ENCODE measurements at regions not wholly inside any gene's neighbourhood (a gene's known extent, or its start where the extent isn't known, plus 50 kb on each side); places are given as distances from the start of the nearest gene placed in this dataset.

DNA sequence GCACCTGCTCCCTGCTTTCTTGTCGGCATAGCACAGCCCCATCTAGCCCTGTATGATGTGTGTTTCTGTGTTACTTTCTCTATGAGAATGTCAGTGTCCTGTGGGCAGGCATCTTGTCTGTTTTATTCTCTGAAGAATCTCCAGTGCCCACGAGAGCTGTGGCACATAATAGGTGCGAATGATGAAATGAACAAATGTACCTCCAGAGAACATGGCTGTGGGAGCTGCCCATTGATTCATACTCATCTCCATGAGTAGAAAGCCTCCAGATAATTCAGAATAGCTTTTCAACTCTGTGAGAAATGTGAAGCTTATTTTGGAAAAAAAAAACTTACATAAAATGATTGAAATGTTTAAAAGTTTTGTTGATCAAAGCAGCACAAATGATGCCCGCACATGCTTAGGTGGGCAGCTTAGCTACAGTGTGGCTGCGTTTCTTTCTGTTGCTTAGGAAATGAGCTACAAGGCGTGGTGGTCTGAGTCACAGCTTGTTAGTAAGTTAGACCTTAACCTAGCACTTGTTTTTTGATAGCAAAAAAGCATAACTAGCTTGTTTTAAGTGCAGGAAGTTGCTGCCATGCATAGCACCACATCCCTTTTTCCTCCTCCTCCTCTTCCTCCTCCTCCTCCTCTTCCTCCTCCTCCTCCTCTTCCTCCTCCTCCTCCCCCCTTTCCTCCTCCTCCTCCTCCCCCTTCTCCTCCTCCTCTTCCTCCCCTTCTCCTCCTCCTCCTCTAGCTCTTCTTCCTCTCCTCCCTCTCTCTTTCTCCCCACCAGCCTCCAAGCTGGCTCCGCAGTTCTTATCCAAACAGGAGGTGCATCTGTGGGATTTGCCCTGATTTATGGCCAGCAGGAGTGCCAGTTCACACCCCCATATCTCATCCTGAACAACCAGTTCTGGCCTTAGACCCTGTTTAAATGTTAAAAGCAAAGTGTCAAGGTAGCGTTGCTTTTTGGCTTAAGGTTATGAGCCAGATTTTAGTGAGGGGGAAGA, 221.5 kb downstream of the IRF8 start:
- no peak for DNase-seq (ENCODE audit: low spot score)

DNA sequence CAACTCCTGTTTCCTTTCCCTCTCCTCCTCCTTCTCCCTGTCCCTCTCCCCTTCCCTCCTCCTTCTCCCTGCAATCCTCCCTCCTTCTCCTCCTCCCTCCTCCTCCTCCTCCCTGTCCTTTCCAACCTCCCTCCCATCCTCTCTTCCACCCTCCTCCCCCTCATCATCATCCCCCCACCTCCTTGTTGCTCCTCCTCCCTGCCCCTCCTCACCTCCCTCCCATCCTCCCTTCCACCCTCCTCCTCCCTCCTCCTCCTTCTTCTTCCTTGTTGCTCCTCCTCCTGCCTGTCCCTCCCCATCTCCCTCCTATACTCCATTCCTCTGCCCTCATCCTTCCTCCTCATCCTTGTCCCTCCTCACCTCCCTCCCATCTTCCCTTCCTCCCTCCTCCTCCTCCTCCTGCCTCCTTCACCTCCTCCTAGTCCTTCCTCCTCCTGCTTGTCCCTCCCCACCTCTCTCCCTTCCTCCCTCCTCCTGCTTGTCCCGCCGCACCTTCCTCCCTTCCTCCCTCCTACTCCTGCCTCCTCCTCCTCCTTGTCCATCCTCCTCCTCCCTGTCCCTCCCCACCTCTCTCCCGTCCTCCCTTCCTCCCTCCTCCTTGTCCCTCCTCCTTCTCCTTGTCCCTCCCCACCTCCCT, 222.5 kb downstream of the IRF8 start:
- DNase-seq (ENCODE audit: low spot score): no peak

DNA sequence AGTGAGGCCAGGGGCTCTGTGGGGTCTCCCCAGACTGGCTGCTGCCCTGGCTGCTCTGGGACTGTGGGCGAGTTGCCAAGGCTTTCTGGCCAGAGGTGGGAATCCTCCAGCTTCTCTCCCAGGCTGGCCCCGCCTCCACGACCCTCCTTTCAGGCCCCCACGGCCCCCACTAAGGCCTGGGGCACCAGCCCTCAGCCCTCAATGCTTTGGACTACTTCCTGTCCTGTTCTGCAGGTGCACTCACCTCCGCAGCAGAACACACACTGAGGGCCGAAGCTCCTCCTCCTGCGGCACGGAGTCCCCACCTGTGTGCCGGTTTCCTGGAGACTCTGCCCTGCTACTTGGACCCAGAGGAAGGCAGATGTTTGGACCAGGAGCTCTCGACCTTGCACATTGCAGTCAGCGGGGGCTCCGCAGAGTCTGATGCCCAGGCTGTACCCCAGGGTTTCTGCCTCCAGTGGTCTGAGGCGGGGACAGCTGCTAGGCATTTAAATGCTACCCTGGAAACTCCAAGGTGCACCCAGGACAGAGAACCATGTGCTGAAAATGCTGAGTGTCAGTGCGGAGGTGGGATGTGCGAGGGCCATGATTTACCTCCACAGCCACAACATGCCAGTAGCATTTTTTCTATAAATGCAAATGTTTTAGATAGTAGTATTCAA, 223.8 kb downstream of the IRF8 start:
- no peak for DNase-seq (ENCODE audit: low spot score)

DNA sequence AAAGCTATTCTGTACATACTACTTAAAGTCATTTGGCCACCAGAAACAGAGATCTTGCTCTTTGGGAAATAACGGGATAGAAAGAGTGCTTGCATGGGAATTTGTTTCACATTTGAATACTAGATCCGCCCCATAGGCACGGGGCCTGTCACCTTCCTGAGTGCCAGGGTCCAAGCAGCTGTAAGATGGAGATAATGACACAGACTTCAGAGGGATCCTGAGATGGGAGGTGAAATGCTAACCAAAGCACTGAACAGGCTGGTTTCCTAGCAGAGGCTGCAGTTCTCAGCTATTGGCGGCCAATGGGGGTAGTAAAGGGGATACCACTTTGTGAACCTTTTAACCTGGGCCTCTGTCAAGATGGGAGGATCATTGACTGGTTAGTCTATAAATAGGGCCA, 225.4 kb downstream of the IRF8 start:
- no peak for DNase-seq (ENCODE audit: low spot score)

DNA sequence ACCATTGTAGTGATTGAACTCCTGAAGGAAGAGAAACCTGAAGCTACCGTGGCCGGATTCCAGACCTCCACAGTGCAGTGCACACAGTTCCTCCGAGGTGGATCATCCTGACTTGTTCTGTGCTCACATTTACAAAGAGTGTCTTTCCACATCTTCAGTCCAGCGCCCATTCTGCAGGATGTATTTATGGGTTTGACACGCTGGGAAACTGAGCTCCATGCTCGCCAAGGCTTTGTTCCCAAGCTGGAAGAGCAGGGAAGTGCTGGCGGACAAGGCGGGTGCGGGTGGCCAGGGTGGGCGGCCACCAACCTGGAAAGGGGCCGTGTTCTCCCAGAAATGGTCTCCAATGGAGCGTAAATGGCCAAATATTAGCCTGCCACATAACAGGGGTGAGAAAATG, 227.9 kb downstream of the IRF8 start:
- no peak for DNase-seq (ENCODE audit: low spot score)

DNA sequence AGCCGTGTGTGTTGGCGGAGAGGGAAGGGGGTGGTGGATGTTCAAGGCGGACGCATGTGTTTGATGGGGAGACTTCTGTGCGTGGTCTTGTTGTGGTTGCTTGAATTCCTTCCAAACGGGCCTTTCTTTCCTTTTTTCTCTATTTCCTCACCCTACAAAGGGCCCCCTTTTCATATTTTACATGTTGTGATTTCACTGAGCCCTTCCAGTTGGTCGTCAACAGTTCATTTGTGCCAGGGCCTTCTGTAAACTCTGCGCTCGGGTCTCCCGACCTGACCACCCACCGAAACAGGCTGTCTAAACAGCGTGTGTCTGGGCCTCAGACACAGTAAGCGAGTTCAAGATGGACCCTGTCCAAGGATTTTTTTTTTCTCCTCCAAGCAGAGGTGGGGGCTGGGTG, 228.4 kb downstream of the IRF8 start:
- DNase-seq (ENCODE audit: low spot score): no peak

DNA sequence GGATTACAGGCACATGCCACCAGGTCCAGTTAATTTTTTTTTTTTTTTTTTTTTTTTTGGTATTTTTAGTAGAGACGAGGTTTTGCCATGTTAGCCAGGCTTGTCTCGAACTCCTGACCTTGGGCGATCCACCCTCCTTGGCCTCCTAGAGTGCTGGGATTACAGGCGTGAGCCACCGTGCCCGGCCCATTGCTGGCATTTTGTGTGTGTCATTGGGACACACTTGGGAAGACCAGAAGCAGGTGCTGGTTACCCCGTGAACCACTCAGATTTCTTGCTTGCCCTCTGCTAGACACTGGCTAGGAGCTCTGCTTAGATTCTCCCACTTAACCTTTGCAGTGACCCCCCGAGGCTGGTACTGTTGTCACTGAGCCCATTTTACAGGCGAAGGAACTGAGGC, 229.3 kb downstream of the IRF8 start:
- no peak for DNase-seq (ENCODE audit: low spot score)

DNA sequence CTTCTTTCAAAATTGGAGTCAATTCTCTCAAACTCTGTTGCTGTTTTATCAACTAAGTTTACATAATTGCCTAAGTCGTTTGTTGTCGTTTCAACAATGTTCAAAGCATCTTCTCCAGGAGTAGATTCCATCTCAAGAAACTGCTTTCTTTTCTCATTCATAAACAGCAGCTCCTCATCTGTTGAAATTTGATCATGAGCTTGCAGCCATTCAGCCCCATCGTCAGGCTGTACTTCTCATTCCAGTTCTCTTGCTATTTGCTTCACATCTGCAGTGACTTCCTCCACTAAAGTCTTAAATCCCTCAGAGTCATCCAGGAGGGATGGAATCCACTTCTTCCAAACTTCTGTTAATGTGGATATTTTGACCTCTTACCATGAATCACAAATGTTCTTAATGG, 230.6 kb downstream of the IRF8 start:
- DNase-seq (ENCODE audit: low spot score): no peak

DNA sequence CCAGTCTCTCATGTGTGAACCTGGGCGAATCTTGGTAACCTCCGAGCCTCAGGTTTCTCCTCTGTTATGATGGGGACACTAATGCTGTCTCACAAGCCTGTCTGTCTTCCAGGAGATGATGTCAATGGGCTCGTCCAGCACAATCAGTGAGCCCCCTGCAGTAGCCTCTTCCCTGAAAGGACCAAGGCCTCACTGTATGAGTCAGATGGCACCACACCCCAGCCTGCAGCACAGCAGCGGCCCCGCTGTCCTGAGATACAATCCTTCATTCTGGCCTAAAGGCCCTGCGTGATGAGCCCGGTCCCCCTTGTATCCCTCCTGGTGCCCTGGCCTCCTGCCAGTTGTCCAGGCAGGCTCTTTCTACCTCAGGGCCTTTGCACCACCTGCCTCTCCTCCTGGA, 234.4 kb downstream of the IRF8 start:
- DNase-seq (ENCODE audit: low spot score): no peak

DNA sequence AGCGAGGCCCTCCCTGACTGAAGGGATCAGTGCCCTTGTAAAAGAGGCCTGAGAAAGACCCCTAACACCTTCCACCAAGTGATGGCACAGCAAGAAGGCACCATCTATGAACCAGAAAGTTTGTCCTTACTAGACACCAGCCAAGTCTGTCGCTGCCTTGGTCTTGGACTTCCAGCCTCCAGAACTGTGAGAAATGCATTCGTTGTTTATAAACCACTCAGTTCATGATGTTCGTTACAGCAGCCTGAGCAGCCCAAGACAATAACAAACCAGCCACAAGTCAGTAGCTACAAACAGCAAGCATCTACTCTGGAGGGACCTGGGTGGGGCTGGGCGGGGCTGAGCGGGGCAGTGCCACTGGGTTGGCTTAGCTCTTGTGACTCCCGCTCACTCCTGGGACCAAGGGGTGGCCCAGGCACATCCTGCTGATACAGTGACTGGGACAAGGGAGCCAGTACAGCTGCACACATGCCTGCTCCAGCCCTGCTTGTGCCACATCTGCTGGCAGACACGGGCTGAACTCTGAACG, 234.9 kb downstream of the IRF8 start:
- DNase-seq (ENCODE audit: low spot score): no peak

DNA sequence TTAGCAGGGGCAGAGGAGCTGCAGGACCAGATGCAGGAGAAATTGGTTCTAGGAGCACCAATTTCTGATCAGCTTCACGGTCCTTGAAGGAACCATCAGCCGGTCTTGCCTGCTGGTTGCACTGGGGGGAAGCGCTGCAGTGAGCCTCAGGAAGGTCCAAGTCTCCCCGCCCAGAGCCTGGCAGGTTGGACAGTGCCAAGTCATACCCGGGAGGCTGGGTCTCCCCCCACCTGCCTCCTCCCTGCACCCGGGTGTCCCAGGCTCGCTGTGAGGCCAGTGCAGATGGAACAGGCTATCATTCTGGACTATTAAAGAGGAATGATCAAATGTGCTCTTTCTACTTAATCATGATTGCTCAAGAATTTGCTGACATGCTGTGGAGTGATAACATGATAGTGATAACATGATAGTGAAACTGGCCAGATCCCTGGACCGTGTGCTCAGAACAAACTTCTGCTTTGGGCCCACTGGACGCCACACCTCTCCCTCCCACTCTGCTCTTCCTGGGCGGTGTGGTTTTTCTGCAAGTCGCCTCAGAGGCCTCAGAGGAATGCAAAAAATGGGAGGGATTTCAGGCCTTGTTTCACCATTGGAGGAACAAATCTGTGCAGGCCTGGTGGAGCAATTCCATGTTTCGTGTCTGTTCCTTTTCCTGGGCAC, 236.0 kb downstream of the IRF8 start:
- DNase-seq (ENCODE audit: low spot score): no peak

DNA sequence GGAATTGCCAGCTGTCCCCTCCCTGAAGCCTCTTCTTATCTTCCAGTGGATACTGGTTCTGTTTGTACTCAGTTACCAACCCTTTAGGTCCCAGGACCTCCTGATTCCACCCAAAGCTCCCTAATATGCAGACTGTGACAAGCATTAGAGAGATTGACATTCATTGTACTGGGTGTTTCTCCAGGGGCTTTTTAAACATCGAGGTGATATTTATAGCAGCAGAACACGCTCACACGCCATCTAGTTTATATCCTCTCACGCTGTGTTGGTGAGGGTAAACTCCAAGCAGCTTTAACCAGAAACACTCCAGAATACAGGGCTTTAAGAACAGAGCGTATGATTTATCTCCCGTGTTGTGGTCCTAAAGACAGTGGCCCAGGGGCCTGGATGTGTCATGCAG, 238.4 kb downstream of the IRF8 start:
- no peak for DNase-seq (ENCODE audit: low spot score)

DNA sequence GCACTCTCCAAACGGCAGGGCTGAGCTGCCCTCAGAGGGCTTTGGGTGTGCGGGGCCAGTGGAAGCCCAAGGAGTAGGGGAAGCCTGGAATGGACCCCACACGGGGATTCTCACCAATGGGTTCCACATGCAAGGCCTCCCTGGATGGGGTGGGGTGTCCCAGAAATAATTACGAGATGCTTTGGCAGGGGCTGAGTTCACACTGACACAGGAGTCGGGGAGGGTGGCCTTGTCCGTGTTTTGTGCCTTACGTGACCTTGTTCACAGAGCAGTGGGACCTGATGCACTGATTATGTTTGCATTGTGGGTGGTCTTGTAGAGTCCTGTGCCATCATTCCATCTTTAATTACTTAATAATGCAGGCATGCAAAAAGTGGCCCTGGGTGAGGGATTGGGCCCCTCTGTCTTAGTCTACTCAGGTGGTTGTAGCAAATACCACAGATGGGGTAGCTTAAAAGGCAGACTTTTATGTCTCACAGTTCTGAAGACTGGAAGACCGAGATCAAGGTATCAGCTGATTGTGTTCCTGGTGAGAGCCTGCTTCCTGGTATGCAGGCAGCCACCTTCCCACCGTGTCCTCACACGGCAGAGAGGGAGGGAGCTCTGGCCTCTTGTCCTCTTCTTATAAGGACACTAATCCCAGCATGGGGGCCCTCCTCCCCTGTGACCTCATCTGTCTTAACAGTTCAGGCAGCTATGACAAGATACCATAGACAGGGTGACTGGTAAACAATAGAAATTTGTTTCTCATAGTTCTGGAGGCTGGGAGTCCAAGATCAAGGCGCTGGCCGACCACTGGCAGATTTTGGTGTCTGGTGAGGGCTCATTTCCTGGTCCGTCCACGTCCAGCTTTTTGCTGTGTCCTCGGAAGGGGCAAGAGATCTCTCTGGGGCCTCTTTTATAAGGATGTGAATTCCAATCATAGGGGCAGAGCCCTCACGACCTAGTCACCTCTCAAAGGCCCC, 239.4 kb downstream of the IRF8 start:
- DNase-seq (ENCODE audit: low spot score): no peak

DNA sequence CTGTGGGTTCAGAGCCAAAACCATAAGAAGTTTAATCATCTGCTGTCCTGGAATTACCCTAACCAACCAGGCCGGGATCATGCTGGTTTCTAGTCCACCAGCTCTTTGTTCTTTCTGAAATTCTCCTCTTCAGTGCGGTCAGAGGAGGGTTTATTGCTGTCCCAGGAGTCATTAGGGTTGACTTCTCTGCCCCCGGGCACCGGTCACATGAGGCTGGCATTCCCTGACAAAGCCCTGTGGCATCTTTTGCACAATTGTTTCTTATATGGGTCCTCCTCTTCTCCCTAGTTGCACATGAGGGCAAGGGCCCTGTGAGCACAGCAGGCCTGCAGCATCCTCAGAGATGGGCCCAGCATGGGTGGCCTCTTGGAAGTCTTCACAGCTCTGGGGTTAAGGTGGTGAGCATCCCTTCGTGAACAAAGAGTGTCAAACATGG, 243.9 kb downstream of the IRF8 start:
- no peak for DNase-seq (ENCODE audit: low spot score)

DNA sequence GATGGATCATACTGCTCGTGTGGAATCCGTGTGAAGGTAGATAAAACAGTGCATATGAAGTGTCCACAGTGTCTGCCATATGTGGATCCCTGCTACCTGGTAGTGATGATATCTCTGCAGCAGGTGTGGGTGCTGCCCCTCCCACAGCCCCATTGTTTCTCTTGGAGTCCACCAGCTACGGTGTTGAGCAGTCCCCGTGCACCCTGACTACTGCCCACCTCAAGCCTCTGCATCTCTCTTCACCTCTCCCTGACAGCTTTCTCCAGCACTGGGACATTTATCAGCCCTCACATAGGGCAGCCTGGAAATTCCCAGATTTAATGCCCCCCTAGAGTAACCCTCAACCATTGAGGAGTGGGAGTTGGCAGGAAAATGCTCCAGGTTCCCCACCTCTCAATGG, 244.7 kb downstream of the IRF8 start:
- no peak for DNase-seq (ENCODE audit: low spot score)

DNA sequence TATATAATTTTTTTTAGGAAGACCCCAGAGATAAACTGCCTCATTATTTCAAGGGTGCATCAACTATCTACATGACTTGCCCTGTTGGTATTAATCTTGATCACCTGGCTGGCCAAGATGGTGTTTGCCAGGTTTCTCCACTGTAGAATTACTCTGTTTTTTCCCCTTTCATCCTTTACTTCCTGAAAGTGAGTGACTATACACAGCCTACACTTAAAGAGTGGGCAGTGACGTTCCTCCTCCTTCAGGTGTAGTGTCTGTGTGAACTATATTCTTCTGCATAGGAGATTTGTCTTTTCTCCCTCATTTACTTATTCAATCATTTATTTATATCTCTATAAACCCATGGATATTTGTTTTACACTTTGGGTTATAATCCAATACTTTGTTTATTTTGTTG, 246.7 kb downstream of the IRF8 start:
- no peak for DNase-seq (ENCODE audit: low spot score)

DNA sequence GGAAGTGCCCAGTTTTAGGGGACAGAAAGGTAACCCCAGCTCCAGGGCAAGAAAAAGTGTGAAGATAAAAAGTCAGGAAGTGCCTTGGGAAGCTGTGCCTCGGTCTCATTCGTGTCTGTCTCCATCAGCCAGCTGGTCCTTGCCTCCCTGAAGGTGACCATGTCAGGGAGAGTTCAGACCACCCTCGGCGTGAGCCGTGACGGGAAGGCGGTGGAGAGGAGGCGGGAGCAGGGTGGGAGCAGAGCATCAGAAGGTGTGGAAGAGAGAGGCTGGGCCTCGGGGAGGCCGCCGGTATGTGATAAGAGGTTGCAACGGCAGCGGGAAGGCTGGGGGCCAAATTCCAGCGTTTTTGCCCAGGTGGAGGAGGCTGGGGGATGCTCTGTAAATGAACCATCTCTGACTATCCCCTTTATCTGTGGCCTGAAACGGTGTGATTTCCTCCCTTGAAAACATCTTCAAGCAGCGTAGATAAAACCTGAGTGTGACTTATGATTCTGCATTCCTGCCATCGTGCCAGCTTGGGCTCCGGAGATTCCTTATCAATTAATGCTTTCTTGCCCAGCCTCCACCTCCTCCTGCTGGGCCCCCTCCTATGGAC, 251.8 kb downstream of the IRF8 start:
- no peak for DNase-seq (ENCODE audit: low spot score)

DNA sequence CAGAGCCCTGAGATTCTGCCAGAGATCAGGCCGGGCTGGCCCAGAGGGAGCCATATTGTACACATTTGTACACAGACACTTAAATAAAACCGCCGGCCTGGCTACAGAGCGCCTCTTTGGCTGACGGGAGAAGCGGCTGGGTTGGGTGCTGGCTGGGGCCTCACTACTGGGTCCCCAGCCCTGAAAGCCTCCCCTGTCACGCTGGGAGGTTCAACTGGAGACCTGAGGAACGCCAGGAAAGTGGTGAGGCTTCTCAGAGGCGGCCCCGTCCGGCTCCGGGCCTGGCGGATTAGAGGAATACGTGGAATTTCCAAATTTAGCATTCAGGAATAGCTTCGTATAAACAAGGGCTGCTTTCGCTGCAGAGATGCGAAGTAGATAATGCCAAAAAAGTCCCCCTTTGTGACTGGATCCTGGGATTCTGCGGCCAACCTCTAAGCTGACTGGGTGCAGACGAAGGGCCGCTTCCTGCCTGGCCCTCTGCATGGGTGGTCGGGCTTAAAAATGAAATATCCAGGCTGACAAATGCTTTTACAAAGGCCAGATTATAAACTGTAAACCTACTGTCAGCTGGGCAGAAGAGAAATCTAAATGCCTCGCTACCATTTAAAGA, 252.4 kb downstream of the IRF8 start:
- DNase-seq (ENCODE audit: low spot score): no peak

DNA sequence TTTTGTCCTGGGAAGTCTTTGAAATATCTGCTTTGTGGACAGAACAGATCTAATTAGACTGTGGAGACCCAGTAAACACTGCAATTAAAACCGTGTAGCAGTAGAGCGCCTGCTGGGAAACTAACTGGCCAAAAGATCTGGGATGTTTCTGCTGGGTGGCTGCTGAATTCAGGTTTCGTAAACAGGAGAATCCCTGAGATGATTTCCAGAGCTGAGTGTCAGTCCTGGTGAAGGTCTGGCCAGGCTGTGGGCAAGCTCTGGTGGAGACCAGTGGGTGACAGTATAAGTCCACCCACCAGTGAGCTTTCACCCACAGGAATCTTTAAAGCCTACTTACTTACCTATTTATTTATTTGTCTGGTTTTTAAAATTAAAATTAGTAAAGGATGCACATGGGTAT, 257.2 kb downstream of the IRF8 start:
- DNase-seq (ENCODE audit: low spot score): no peak

DNA sequence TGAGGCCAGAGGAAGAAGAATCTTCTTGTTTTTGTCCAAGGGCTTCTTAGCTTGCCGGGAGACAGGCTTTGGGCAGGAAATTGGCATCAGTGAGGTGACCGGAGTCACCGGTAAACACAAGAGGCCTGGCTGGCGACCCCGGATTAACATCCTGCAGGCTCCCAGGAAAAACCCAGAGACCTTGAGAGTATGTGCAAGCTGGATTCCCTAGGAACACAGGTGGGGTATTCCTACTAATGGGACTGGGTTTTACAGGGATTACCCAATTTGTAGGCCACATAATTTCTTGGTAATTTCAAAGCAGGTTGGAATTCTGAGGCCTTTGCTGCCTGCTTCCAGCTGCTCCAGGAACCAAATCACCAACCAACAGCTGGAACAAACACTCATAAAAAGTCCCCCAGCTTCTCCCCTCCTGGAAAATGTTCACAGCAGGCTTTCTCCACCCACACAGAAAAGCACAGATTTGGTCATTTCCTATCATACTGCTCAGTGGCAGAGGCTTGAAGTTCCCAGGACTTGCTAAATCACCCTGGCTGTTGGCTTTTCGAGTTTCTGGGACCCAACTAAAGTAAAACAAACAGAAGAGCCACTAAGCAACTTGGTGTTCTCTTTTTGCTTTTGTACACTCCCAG, 258.8 kb downstream of the IRF8 start:
- DNase-seq (ENCODE audit: low spot score): no peak

Data from HuH-7.5 (cell line).